Mesendoderm (in vitro differentiated cells): ENCODE measurements at regions not wholly inside any gene's neighbourhood (a gene's known extent, or its start where the extent isn't known, plus 50 kb on each side); places are given as distances from the start of the nearest gene placed in this dataset.

Source experiments
- DNase-seq: peaks from one replicate; pipeline ENCODE4 v3.0.0; 2013
- H2AK5ac ChIP-seq: 2 replicates; pipeline ENCODE4 v1.6.1; 2013; ENCODE audit warnings: low read length, inconsistent platforms
- H2BK120ac ChIP-seq: 2 replicates; pipeline ENCODE4 v1.6.1; 2013; ENCODE audit warnings: low read depth, mild to moderate bottlenecking, low read length, moderate library complexity, mixed read lengths
- H2BK15ac ChIP-seq: replicated peaks from 2 replicates; pipeline ENCODE4 v1.6.1; 2013; ENCODE audit warnings: low read depth, mild to moderate bottlenecking, moderate library complexity
- H2BK5ac ChIP-seq: 2 replicates; pipeline ENCODE4 v1.6.1; 2013; ENCODE audit warnings: low read length, inconsistent platforms
- H3K18ac ChIP-seq: 2 replicates; pipeline ENCODE4 v1.6.1; 2013; ENCODE audit warnings: mild to moderate bottlenecking, low read length, mixed read lengths
- H3K23ac ChIP-seq: one replicate; pipeline ENCODE4 v1.6.1; 2013; ENCODE audit warnings: low read length
- H3K27ac ChIP-seq: 2 replicates; pipeline ENCODE4 v1.5.1; 2013; ENCODE audit warnings: low read depth, mild to moderate bottlenecking, inconsistent platforms, low read length, moderate library complexity
- H3K27me3 ChIP-seq: 2 replicates; pipeline ENCODE4 v1.6.1; 2013; ENCODE audit warnings: low read length, control low read depth, mild to moderate bottlenecking, inconsistent platforms; ENCODE audit not compliant: insufficient read depth, poor library complexity
- H3K36me3 ChIP-seq: 2 replicates; pipeline ENCODE4 v1.6.1; 2013; ENCODE audit warnings: low read length, inconsistent platforms; ENCODE audit not compliant: control insufficient read depth, insufficient read depth
- H3K4ac ChIP-seq: one replicate; pipeline ENCODE4 v1.6.1; 2013; ENCODE audit warnings: low read depth, mild to moderate bottlenecking, low read length, moderate library complexity
- H3K4me1 ChIP-seq: 2 replicates; pipeline ENCODE4 v1.6.1; 2013; ENCODE audit warnings: low read depth, low read length, inconsistent platforms; ENCODE audit not compliant: control insufficient read depth
- H3K4me2 ChIP-seq: 2 replicates; pipeline ENCODE4 v1.6.1; 2013; ENCODE audit warnings: low read length
- H3K4me3 ChIP-seq: 2 replicates; pipeline ENCODE4 v1.5.1; 2013; ENCODE audit warnings: mild to moderate bottlenecking, low read length
- H3K56ac ChIP-seq: one replicate; pipeline ENCODE4 v1.6.1; 2013; ENCODE audit warnings: low read length
- H3K79me1 ChIP-seq: 2 replicates; pipeline ENCODE4 v1.6.1; 2013; ENCODE audit warnings: low read length, inconsistent platforms
- H3K79me2 ChIP-seq: 2 replicates; pipeline ENCODE4 v1.6.1; 2013; ENCODE audit warnings: mild to moderate bottlenecking, low read length; ENCODE audit not compliant: control insufficient read depth, insufficient read depth
- H3K9ac ChIP-seq: 2 replicates; pipeline ENCODE4 v1.6.1; 2013; ENCODE audit warnings: low read length, inconsistent platforms
- H4K5ac ChIP-seq: one replicate; pipeline ENCODE4 v1.6.1; 2013; ENCODE audit warnings: low read length
- H4K8ac ChIP-seq: one replicate; pipeline ENCODE4 v1.6.1; 2013; ENCODE audit warnings: low read depth, mild to moderate bottlenecking, control low read depth, low read length, moderate library complexity
- WGBS: extraction: QIAGEN DNeasy Blood & Tissue Kit; methylation state at CpG from one replicate; pipeline ENCODE4 v1.1.7; 2013; ENCODE audit warnings: low lambda C conversion rate, missing lambda C conversion rate; ENCODE audit not compliant: insufficient coverage; ENCODE audit errors: extremely low coverage; 5-methylcytosine and 5-hydroxymethylcytosine counted together

GRCh38 chr6:14763139-14763538 is 482.7 kb upstream of the JARID2 start:
- Histone ChIP-seq H3K79me1 (no peaks in the 10 kb centered on the region), H3K4me2 (no peak overlapping the region), H3K4me3 (no peak overlapping the region), H4K5ac (no peak overlapping the region), H3K79me2 (no peaks in the 10 kb centered on the region), H3K4ac (no peak overlapping the region), H3K9ac (no peak overlapping the region), H3K23ac (no peak overlapping the region), H4K8ac (no peak overlapping the region), H3K27ac (no peak overlapping the region), H3K27me3 (no peaks in the 10 kb centered on the region), H2BK15ac (no peak overlapping the region), H3K4me1 (peaks cover 4% of the 10 kb centered on the region), H3K18ac (no peak overlapping the region), H2BK5ac (no peak overlapping the region), H3K36me3 (no peaks in the 10 kb centered on the region), H2AK5ac (no peak overlapping the region), H2BK120ac (no peak overlapping the region), H3K56ac (no peak overlapping the region)
- no peak for DNase-seq
- WGBS = no CpG with 5 or more reads among the region's 6 CpGs

DNA sequence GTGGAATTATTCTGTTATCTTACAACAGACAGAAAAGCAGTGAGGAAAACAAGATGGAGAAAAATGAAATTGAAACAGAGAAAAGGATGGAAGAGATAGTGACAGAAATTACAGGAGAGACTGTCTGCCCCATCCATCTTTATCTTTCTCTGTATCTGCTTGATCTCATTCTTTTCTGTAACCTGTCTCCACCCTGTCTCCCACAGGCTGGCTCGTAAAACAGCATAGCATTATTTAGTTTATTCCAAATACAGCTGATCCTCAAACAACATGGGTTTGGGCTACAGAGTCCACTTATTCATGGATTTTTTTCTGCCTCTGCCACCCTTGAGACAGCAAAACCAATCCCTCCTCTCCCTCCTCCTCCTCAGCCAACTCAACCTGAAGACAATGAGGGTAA is 482.3 kb upstream of the JARID2 start:
- H3K27ac ChIP-seq = no peak overlapping the region
- peaks cover 4% of the 10 kb centered on the region for H3K4me1 ChIP-seq
- no peak overlapping the region for H3K4me3 ChIP-seq
- H3K36me3 ChIP-seq = no peaks in the 10 kb centered on the region
- no peak overlapping the region for H3K4ac ChIP-seq
- no peak overlapping the region for H2BK120ac ChIP-seq
- no peak overlapping the region for H3K56ac ChIP-seq
- no peak overlapping the region for H3K23ac ChIP-seq
- H3K79me2 ChIP-seq = no peaks in the 10 kb centered on the region
- H3K4me2 ChIP-seq = no peak overlapping the region
- no peak overlapping the region for H3K9ac ChIP-seq
- no peak overlapping the region for H2BK5ac ChIP-seq
- H3K79me1 ChIP-seq = no peaks in the 10 kb centered on the region
- no peak overlapping the region for H4K5ac ChIP-seq
- no peak overlapping the region for H3K18ac ChIP-seq
- DNase-seq = no peak
- H3K27me3 ChIP-seq = no peaks in the 10 kb centered on the region
- no CpG with 5 or more reads among the region's 1 CpG for WGBS
- no peak overlapping the region for H2BK15ac ChIP-seq
- no peak overlapping the region for H2AK5ac ChIP-seq
- no peak overlapping the region for H4K8ac ChIP-seq

GRCh38 chr6:14765106-14765505 is 480.8 kb upstream of the JARID2 start:
- Histone ChIP-seq H2BK120ac (no peak overlapping the region), H3K36me3 (no peaks in the 10 kb centered on the region), H3K4me2 (no peak overlapping the region), H3K4me1 (peaks cover 4% of the 10 kb centered on the region), H2BK5ac (no peak overlapping the region), H3K9ac (no peak overlapping the region), H3K56ac (no peak overlapping the region), H3K27me3 (no peaks in the 10 kb centered on the region), H3K18ac (no peak overlapping the region), H3K27ac (no peak overlapping the region), H3K4me3 (no peak overlapping the region), H2BK15ac (no peak overlapping the region), H3K79me1 (no peaks in the 10 kb centered on the region), H2AK5ac (no peak overlapping the region), H4K5ac (no peak overlapping the region), H3K23ac (no peak overlapping the region), H3K4ac (no peak overlapping the region), H3K79me2 (no peaks in the 10 kb centered on the region), H4K8ac (no peak overlapping the region)
- no CpG with 5 or more reads among the region's 6 CpGs for WGBS
- no peak for DNase-seq

DNA sequence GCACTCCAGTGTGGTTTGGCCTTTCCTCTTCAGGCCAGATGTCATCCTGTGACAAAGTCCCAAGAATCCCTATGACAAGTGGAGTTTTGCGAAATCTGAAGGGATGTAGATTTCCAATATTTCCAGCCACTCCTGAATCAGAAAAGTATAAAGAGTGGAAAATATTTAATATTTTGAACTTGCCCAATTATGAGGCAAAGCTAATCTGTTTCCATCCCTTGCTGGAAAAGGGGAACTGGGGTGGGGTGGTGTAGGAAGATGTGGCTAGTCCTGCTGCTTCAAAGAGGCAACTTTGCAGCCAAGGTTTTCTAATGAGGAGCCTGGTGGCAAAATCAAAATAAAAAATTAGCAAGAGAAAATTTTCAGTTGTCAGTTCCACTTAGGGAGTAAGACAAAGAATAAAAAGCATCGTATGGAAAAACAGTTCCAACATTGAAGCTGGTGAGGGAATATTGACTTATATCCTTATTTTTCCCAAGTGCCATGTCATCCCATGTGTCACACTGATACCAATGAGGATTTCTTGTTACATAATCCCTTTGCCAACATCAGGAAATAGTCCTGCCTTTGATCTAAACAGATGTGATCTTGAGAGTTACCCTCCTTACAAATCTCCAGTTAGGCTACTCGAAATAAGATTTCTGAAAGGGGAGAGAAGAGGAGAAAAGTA is 480.0 kb upstream of the JARID2 start:
- Histone ChIP-seq H3K4ac (no peak overlapping the region), H3K4me1 (peaks cover 4% of the 10 kb centered on the region), H2BK120ac (no peak overlapping the region), H3K79me2 (no peaks in the 10 kb centered on the region), H3K56ac (no peak overlapping the region), H3K4me3 (no peak overlapping the region), H3K36me3 (no peaks in the 10 kb centered on the region), H3K9ac (no peak overlapping the region), H3K27ac (no peak overlapping the region), H3K27me3 (no peaks in the 10 kb centered on the region), H2BK15ac (no peak overlapping the region), H3K23ac (no peak overlapping the region), H3K79me1 (no peaks in the 10 kb centered on the region), H3K18ac (no peak overlapping the region), H4K5ac (no peak overlapping the region), H2BK5ac (no peak overlapping the region), H2AK5ac (no peak overlapping the region), H3K4me2 (no peak overlapping the region), H4K8ac (no peak overlapping the region)
- DNase-seq = no peak
- WGBS = no CpG with 5 or more reads among the region's 3 CpGs

GRCh38 chr6:14766391-14766994 is 479.4 kb upstream of the JARID2 start:
- H2BK5ac ChIP-seq = no peak overlapping the region
- H2BK120ac ChIP-seq = no peak overlapping the region
- H3K18ac ChIP-seq = no peak overlapping the region
- H4K8ac ChIP-seq = no peak overlapping the region
- no peaks in the 10 kb centered on the region for H3K79me1 ChIP-seq
- no peak overlapping the region for H2BK15ac ChIP-seq
- DNase-seq = no peak
- H2AK5ac ChIP-seq = no peak overlapping the region
- no peak overlapping the region for H3K4ac ChIP-seq
- peaks cover 4% of the 10 kb centered on the region for H3K4me1 ChIP-seq
- no peak overlapping the region for H3K4me3 ChIP-seq
- no peak overlapping the region for H3K4me2 ChIP-seq
- no peak overlapping the region for H3K56ac ChIP-seq
- no peak overlapping the region for H3K27ac ChIP-seq
- H3K9ac ChIP-seq = no peak overlapping the region
- no peak overlapping the region for H3K23ac ChIP-seq
- WGBS = no CpG with 5 or more reads among the region's 8 CpGs
- no peak overlapping the region for H4K5ac ChIP-seq
- no peaks in the 10 kb centered on the region for H3K36me3 ChIP-seq
- H3K27me3 ChIP-seq = no peaks in the 10 kb centered on the region
- H3K79me2 ChIP-seq = no peaks in the 10 kb centered on the region

- WGBS = no CpG with 5 or more reads among the region's 5 CpGs
- DNase-seq = no peak
- Histone ChIP-seq H4K5ac (no peak overlapping the region), H3K27ac (no peak overlapping the region), H2BK120ac (no peak overlapping the region), H3K79me2 (no peaks in the 10 kb centered on the region), H3K23ac (no peak overlapping the region), H3K9ac (no peak overlapping the region), H3K27me3 (no peaks in the 10 kb centered on the region), H2AK5ac (no peak overlapping the region), H3K4me3 (no peak overlapping the region), H2BK5ac (no peak overlapping the region), H3K56ac (no peak overlapping the region), H3K4me2 (no peak overlapping the region), H3K36me3 (no peaks in the 10 kb centered on the region), H4K8ac (no peak overlapping the region), H3K4me1 (peaks cover 4% of the 10 kb centered on the region), H3K18ac (no peak overlapping the region), H3K4ac (no peak overlapping the region), H3K79me1 (no peaks in the 10 kb centered on the region), H2BK15ac (no peak overlapping the region)
Observed at GRCh38 chr6:14767226-14767625, 478.6 kb upstream of the JARID2 start.
